VCaP (cell line): ENCODE measurements at regions not wholly inside any gene's neighbourhood (a gene's known extent, or its start where the extent isn't known, plus 50 kb on each side); places are given as distances from the start of the nearest gene placed in this dataset.

Source experiments
- H3K27ac ChIP-seq: fragments of 450-650 bp; 2 replicates; pipeline ENCODE4 v1.5.1; 2017
- CTCF ChIP-seq: fragments of 450-650 bp; conservative IDR thresholded peaks from 2 replicates; pipeline ENCODE4 v1.5.1; 2017; ENCODE audit warnings: mild to moderate bottlenecking, moderate library complexity

- TF ChIP-seq CTCF, result no peak
- H3K27ac ChIP-seq, result no peak overlapping the region
Observed at GRCh38 chr9:1115370-1115769, 65.2 kb downstream of the DMRT2 start.

- TF ChIP-seq CTCF, result no peak
- H3K27ac ChIP-seq, result no peak overlapping the region
Observed at GRCh38 chr9:1117439-1117838, 67.3 kb downstream of the DMRT2 start.

- TF ChIP-seq CTCF, result no peak
- H3K27ac ChIP-seq, result no peak overlapping the region
Observed at GRCh38 chr9:1120500-1121165, 70.5 kb downstream of the DMRT2 start.

- H3K27ac ChIP-seq, result no peak overlapping the region
- TF ChIP-seq CTCF, result no peak
Observed at GRCh38 chr9:1125741-1126140, 75.6 kb downstream of the DMRT2 start.

GRCh38 chr9:1128046-1128445 is 77.9 kb downstream of the DMRT2 start:
- H3K27ac ChIP-seq, result no peak overlapping the region
- TF ChIP-seq CTCF, result no peak

GRCh38 chr9:1129382-1129781 is 79.2 kb downstream of the DMRT2 start:
- TF ChIP-seq CTCF, result no peak

GRCh38 chr9:1140057-1140456 is 89.9 kb downstream of the DMRT2 start:
- no peak for TF ChIP-seq CTCF
- no peak overlapping the region for H3K27ac ChIP-seq

More at GRCh38 chr9:1129382-1129781, 79.2 kb downstream of the DMRT2 start:
- no peak overlapping the region for H3K27ac ChIP-seq
